Esophagus muscularis mucosa (tissue), 4 donors: ENCODE measurements at regions not wholly inside any gene's neighbourhood (a gene's known extent, or its start where the extent isn't known, plus 50 kb on each side); places are given as distances from the start of the nearest gene placed in this dataset.

ENCODE experiments used
- EP300 ChIP-seq: sonication (generic); formaldehyde crosslinking; IDR thresholded peaks from one replicate; pipeline ENCODE4 v1.6.1; 2017; ENCODE audit warnings: antibody characterized with exemption
- POLR2A ChIP-seq: fragments of 450-650 bp; IDR thresholded peaks from one replicate; pipeline ENCODE4 v1.6.1; 2017; ENCODE audit warnings: antibody characterized with exemption, moderate library complexity, mild to moderate bottlenecking, low read depth
- TF ChIP-seq, protein P1 (sequence below), 3 experiments: fragments of 200-600 bp in 2 of 3; fragments of 450-650 bp in 1 of 3; sonication (generic) in 2 of 3; IDR thresholded peaks; one replicate each; pipeline ENCODE4 v1.5.1; 2017 to 2019; ENCODE audit warnings: antibody characterized with exemption in 3 of 3, mild to moderate bottlenecking in 2 of 3, moderate library complexity in 1 of 3

DNA sequence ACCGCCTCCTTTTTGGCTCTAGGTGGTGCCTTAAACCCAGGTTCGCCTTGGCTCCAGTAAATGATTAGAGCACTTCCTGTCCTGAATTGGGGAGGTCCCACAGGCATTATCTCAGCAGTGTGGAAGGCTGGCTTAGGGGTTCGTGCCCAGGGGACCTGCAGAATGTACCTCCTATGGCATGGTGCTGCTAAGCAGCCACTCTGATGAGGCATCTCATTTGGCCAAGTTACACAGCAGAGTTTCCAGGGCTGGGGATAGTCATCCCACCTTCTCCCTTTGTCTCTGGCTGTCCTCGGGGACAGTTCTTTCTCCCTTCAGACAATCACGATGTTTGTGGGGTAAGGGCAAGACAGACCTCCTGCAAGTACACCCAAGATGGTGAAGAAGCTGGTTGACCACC, 371.2 kb downstream of the VPS13C start:
- TF ChIP-seq, protein P1, sequence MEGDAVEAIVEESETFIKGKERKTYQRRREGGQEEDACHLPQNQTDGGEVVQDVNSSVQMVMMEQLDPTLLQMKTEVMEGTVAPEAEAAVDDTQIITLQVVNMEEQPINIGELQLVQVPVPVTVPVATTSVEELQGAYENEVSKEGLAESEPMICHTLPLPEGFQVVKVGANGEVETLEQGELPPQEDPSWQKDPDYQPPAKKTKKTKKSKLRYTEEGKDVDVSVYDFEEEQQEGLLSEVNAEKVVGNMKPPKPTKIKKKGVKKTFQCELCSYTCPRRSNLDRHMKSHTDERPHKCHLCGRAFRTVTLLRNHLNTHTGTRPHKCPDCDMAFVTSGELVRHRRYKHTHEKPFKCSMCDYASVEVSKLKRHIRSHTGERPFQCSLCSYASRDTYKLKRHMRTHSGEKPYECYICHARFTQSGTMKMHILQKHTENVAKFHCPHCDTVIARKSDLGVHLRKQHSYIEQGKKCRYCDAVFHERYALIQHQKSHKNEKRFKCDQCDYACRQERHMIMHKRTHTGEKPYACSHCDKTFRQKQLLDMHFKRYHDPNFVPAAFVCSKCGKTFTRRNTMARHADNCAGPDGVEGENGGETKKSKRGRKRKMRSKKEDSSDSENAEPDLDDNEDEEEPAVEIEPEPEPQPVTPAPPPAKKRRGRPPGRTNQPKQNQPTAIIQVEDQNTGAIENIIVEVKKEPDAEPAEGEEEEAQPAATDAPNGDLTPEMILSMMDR (IDR thresholded peaks at IDR 0.05), result no peak
- TF ChIP-seq EP300 (no peak), POLR2A (no peak)
